Liver (tissue), 3 donors: ENCODE measurements at regions not wholly inside any gene's neighbourhood (a gene's known extent, or its start where the extent isn't known, plus 50 kb on each side); places are given as distances from the start of the nearest gene placed in this dataset.

Experiments used
- EGR1 ChIP-seq, 2 donors: IDR thresholded peaks; 2 replicates each; pipeline ENCODE4 v1.6.1; 2016 to 2018; ENCODE audit warnings: antibody characterized with exemption in 2 of 2, low read depth in 2 of 2
- HNF4G ChIP-seq: IDR thresholded peaks from 2 replicates; pipeline ENCODE4 v1.6.1; 2016; ENCODE audit warnings: antibody characterized with exemption
- JUND ChIP-seq, 2 donors: IDR thresholded peaks; 2 replicates each; pipeline ENCODE4 v1.6.1; 2016; ENCODE audit warnings: antibody characterized with exemption in 2 of 2
- MAX ChIP-seq: IDR thresholded peaks from 2 replicates; pipeline ENCODE4 v1.6.1; 2016; ENCODE audit warnings: antibody characterized with exemption
- SP1 ChIP-seq: IDR thresholded peaks from 2 replicates; pipeline ENCODE4 v1.6.1; 2018; ENCODE audit warnings: antibody characterized with exemption, mild to moderate bottlenecking
- YY1 ChIP-seq: IDR thresholded peaks from 2 replicates; pipeline ENCODE4 v1.6.1; 2016; ENCODE audit warnings: antibody characterized with exemption, mild to moderate bottlenecking
- TF ChIP-seq, protein P1 (sequence below): IDR thresholded peaks from 2 replicates; pipeline ENCODE4 v1.6.1; 2016; ENCODE audit warnings: antibody characterized with exemption
- TF ChIP-seq, protein P2 (sequence below): fragments of 150-350 bp; IDR thresholded peaks from 2 replicates; pipeline ENCODE4 v1.5.1; 2017; ENCODE audit warnings: improper control_type of control experiment, low read depth, low read length; ENCODE audit not compliant: missing input control
- TF ChIP-seq, protein P3 (sequence below): IDR thresholded peaks from 2 replicates; pipeline ENCODE4 v1.6.1; 2016; ENCODE audit warnings: antibody characterized with exemption, mild to moderate bottlenecking
- TF ChIP-seq, protein P4 (sequence below): IDR thresholded peaks from 2 replicates; pipeline ENCODE4 v1.6.1; 2016; ENCODE audit warnings: antibody characterized with exemption
- donor health status: healthy.
- donor health status: healthy.

DNA sequence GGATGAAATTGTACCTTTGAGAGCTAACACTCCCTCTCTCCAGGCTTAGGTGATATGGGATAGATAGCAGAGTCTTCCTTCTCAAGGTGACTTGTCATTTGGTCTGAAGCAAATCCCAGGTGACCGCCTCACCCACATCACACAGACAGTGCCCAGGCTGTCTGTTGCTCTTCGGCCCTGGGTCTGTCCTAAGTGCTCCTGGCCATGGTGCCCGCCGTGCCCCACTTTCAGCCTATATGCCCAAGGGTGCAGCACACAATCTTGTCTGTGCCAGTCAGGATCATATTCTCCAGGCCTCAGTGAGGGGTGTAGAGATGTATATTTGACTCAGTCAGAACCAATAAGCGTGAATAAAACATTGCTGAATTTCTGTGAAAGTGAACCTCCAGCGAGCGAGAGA lies 326.8 kb downstream of the DYSF start:
- TF ChIP-seq, protein P1, sequence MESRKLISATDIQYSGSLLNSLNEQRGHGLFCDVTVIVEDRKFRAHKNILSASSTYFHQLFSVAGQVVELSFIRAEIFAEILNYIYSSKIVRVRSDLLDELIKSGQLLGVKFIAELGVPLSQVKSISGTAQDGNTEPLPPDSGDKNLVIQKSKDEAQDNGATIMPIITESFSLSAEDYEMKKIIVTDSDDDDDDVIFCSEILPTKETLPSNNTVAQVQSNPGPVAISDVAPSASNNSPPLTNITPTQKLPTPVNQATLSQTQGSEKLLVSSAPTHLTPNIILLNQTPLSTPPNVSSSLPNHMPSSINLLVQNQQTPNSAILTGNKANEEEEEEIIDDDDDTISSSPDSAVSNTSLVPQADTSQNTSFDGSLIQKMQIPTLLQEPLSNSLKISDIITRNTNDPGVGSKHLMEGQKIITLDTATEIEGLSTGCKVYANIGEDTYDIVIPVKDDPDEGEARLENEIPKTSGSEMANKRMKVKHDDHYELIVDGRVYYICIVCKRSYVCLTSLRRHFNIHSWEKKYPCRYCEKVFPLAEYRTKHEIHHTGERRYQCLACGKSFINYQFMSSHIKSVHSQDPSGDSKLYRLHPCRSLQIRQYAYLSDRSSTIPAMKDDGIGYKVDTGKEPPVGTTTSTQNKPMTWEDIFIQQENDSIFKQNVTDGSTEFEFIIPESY: no peak
- TF ChIP-seq, protein P2, sequence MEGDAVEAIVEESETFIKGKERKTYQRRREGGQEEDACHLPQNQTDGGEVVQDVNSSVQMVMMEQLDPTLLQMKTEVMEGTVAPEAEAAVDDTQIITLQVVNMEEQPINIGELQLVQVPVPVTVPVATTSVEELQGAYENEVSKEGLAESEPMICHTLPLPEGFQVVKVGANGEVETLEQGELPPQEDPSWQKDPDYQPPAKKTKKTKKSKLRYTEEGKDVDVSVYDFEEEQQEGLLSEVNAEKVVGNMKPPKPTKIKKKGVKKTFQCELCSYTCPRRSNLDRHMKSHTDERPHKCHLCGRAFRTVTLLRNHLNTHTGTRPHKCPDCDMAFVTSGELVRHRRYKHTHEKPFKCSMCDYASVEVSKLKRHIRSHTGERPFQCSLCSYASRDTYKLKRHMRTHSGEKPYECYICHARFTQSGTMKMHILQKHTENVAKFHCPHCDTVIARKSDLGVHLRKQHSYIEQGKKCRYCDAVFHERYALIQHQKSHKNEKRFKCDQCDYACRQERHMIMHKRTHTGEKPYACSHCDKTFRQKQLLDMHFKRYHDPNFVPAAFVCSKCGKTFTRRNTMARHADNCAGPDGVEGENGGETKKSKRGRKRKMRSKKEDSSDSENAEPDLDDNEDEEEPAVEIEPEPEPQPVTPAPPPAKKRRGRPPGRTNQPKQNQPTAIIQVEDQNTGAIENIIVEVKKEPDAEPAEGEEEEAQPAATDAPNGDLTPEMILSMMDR: no peak
- TF ChIP-seq YY1 (no peak), HNF4G (no peak), SP1 (no peak), EGR1 (IDR thresholded peaks at IDR 0.05; ENCODE audit: low read depth in 2 of 2) (no peak), JUND (IDR thresholded peaks at IDR 0.05) (no peak), MAX (no peak)
- TF ChIP-seq, protein P3, sequence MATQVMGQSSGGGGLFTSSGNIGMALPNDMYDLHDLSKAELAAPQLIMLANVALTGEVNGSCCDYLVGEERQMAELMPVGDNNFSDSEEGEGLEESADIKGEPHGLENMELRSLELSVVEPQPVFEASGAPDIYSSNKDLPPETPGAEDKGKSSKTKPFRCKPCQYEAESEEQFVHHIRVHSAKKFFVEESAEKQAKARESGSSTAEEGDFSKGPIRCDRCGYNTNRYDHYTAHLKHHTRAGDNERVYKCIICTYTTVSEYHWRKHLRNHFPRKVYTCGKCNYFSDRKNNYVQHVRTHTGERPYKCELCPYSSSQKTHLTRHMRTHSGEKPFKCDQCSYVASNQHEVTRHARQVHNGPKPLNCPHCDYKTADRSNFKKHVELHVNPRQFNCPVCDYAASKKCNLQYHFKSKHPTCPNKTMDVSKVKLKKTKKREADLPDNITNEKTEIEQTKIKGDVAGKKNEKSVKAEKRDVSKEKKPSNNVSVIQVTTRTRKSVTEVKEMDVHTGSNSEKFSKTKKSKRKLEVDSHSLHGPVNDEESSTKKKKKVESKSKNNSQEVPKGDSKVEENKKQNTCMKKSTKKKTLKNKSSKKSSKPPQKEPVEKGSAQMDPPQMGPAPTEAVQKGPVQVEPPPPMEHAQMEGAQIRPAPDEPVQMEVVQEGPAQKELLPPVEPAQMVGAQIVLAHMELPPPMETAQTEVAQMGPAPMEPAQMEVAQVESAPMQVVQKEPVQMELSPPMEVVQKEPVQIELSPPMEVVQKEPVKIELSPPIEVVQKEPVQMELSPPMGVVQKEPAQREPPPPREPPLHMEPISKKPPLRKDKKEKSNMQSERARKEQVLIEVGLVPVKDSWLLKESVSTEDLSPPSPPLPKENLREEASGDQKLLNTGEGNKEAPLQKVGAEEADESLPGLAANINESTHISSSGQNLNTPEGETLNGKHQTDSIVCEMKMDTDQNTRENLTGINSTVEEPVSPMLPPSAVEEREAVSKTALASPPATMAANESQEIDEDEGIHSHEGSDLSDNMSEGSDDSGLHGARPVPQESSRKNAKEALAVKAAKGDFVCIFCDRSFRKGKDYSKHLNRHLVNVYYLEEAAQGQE: no peak
- TF ChIP-seq, protein P4, sequence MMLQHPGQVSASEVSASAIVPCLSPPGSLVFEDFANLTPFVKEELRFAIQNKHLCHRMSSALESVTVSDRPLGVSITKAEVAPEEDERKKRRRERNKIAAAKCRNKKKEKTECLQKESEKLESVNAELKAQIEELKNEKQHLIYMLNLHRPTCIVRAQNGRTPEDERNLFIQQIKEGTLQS: no peak
